Left ventricle myocardium superior (tissue), 1 donor: ENCODE measurements at regions not wholly inside any gene's neighbourhood (a gene's known extent, or its start where the extent isn't known, plus 50 kb on each side); places are given as distances from the start of the nearest gene placed in this dataset.
A peak's percentile ranks its signal among the peaks of the same experiment; 100 is the strongest.

ENCODE experiments used
- ATAC-seq: fragments of 200-7000 bp; cut with Tn5 transposase; one replicate; pipeline ENCODE4 v1.9.1; 2020; ENCODE audit warnings: mild to moderate bottlenecking, moderate library complexity
- DNase-seq: peaks from one replicate; pipeline ENCODE4 v3.0.0-alpha.2; 2020
- intact Hi-C: fragments of 100-400 bp; cut with micrococcal nuclease; formaldehyde crosslinking; loops from one replicate; pipeline ENCODE4 v1.11.0; 2022
- donor health status: DM: no; HTN: yes; CAD: no; lungs with severe emphysema.

GRCh38 chr12:42990387-42990786, 400.8 kb upstream of the PRICKLE1 start:
- ATAC-seq: no peak
- intact Hi-C loops: no loop called here
- no peak for DNase-seq

- DNase-seq: no peak
- no peak for ATAC-seq
- intact Hi-C loops: no loop called here
These were observed 397.7 kb upstream of the PRICKLE1 start for GRCh38 chr12:42987216-42987650.

DNA sequence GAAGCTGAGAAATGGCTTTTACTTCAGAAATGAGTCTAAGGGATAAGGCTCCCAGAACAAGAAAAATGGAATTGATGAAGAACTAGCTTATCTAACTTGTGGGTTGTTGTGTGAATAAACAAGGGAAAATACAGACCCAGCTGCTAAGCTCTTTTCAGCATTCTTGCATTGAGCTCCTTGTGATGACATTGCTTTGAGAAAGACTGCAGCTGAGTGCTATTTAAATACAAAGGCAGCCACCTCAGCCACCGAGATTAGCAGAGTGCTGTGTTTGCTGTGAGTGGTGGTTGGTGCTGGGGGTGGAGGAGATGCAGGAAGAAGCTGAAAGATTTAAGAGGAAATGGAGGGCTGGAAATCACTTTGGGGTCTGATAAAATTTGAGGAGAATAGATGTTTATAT, 396.0 kb upstream of the PRICKLE1 start:
- DNase-seq: no peak
- intact Hi-C loops: no loop called here
- ATAC-seq: no peak

DNA sequence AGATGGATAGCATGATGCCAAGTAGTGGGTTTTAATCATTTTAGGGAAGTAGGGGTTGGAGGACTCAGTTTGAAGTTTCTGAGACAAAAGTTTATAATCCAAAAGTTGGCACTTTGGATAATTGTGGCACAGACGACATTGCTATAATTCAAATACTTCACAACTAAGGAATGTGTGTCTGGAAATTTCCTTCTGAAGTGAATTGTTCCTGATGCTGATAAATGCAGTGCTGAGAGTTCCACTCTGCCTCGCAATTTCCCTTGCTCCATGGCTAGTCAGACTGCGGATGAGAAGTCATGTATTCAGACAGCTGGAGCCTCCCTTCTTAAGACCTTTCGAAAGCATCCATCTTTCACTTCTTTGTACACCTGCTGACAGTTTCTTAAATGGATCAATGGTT, 393.3 kb upstream of the PRICKLE1 start:
- DNase-seq: no peak
- ATAC-seq: no peak
- intact Hi-C loops: no loop called here

DNA sequence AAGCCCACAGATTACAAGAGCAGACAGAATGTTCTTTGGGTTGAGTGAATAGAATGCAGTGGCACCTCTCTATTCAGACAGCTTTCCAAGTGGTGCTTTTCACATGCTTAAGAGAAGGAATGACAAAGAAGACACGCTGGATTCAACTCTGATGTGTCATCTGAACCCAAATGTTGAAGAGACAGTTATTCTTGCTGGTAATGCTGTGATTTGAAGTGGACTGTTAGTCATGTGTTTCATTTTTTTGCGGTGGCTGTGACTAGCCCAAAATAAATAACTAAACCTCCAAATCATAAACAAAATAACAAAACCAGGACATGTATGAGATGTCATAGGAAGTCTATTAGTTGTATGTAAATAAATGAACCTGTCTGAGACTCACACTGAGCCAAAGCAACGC, 391.8 kb upstream of the PRICKLE1 start:
- intact Hi-C loops: no loop called here
- no peak for ATAC-seq
- DNase-seq: no peak

DNA sequence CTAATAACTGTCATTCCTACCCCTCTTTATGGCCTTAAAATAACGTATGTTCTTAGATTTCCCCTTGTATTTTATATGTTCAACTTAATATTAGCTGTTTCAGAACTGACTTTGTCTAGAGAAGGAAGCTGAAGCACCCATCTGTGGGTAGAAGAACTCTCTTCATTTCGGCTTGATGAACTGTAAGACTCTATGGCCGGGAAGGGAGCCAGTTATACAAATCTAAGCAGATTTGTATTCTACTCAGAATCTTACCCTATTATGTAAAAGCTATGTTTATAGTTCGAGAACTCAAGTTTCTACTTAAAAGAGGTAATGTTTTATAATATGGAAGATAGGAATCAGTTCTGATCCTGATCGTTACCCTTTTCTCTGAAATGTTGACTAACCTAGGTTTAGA, 390.9 kb upstream of the PRICKLE1 start:
- intact Hi-C loops: no loop called here
- DNase-seq: no peak
- ATAC-seq: no peak

DNA sequence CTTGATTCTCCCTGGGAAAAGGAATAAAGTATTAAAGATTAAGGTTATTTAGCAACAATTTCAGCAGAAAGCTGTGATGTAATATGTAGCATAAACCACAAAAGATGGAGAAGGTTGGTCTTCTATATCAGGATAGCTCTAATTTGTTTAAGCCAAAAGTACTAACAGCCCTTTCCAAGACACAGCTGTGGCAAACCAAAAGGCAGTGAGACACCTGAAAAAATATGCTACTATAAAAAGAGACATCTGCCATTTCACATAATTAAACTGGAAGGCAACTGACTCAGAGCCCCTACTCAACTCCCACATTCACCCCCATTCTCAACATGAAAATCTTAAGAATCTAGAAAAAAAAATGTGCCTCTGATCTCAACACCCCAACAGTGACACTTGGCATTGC, 390.2 kb upstream of the PRICKLE1 start:
- DNase-seq (no peak), ATAC-seq (no peak)
- intact Hi-C loops: no loop called here

- intact Hi-C loops: no loop called here
- no peak for ATAC-seq
- no peak for DNase-seq
These were observed 389.2 kb upstream of the PRICKLE1 start for GRCh38 chr12:42978708-42979107.

GRCh38 chr12:42977451-42978230, 388.1 kb upstream of the PRICKLE1 start:
- intact Hi-C loops: no loop called here
- no peak for DNase-seq
- no peak for ATAC-seq

DNA sequence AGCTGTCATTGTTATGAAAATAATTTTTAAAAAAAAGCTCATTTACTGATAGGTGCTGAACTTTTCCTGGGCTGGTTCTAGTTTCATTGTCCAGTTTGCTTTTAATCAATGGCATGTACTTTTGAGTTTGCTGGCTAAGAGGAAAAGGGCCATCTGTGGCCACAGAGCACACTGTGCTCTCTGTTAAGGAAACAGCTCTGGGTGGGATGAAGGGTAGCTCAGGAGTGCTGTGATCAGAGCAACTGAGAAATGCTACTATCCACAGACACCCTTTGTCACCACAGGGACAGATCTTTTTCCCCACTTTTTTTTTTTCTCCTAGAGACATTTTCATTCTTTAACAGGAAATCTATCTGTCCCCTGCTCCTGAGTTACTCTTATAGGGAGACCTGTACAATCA, 387.1 kb upstream of the PRICKLE1 start:
- peak; percentile 63 for ATAC-seq
- intact Hi-C loops: no loop called here
- no peak for DNase-seq

- intact Hi-C loops: no loop called here
- ATAC-seq (peak; percentile 95), DNase-seq (no peak)
These were observed 386.6 kb upstream of the PRICKLE1 start for GRCh38 chr12:42976122-42976521.

DNA sequence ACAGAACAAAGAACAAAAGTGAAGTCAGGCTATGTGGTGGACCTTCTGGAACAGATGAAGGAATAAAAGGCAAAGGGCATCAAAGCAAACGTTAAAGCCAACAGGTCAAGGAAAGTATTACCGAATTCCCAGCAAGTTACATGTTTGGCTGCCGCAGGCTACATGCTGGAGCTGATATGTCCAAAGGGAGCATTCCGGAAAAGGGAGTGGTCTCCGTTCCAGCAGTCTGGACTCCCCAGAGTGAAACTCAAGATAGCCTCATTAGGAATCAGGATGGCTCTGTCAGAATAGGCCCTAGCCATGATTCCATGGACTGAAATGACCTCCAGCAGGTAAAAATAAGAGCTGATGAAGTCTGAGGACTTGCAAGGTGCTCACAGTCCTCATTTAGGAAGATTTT, 379.8 kb upstream of the PRICKLE1 start:
- intact Hi-C loops: no loop called here
- ATAC-seq: peak; percentile 98
- peak; percentile 45 for DNase-seq

DNA sequence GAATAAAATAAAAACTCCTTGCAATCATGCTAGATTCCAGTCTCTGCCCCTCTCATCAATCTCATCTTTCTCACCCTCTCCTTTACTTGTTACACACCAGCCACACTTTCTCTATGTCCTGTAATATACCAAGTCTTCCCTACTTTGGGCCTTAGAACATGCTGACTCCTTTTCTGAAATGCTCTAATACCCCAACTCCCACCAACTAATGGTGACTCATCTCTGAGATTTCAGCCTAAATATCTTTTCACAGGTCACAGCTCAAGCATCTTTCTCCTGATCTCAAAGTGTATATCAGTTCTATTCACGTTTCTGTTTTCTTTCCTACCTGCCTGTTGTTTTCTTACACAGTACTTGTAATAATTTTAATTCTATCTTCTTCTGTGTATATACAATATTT, 378.9 kb upstream of the PRICKLE1 start:
- no peak for DNase-seq
- intact Hi-C loops: no loop called here
- ATAC-seq: no peak

- ATAC-seq: no peak
- DNase-seq: no peak
- intact Hi-C loops: no loop called here
These were observed 378.3 kb upstream of the PRICKLE1 start for GRCh38 chr12:42967850-42968249.

DNA sequence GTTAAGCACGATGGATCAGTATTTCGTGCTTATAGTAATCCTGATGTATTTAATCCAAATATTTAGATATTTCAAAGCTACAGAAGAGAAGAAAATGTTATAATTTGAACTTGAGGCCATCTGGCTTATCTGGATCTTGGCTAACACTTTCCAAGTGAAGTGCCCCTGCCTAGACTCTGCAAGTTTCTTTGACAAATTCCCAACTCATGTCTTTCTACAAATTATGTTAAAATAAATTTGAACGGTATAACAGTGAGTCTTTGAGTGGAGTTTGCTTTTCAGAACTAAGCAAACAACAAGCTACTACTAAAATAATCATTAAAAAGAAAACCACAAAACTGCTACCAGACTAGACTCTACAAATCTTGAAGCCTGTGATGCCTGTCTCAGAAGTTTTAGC, 374.4 kb upstream of the PRICKLE1 start:
- intact Hi-C loops: no loop called here
- ATAC-seq (no peak), DNase-seq (no peak)

DNA sequence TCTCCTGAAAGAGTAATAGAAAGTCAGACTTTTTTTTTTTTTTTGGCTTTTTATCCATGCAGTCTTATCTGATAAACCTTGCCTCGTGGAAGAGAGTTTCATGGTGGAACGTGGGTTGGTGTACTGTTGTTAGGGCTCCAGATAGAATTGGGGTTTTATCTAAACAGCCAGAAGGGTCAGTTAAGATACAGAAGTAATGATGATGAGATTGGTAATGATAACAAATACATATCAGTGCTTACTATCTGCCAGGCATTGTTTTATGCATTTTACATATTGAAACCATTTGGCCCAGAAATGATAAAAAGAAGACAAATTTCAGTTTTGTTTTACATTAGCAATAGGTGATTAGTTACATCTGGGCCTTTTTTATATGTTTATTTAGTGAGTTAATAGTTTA, 372.8 kb upstream of the PRICKLE1 start:
- no peak for DNase-seq
- ATAC-seq: no peak
- intact Hi-C loops: no loop called here

GRCh38 chr12:42961395-42961794, 371.8 kb upstream of the PRICKLE1 start:
- DNase-seq (no peak), ATAC-seq (no peak)
- intact Hi-C loops: no loop called here

- intact Hi-C loops: no loop called here
- ATAC-seq (no peak), DNase-seq (no peak)
These were observed 370.6 kb upstream of the PRICKLE1 start for GRCh38 chr12:42960087-42960527.

GRCh38 chr12:42958291-42958674, 368.7 kb upstream of the PRICKLE1 start:
- DNase-seq: no peak
- ATAC-seq: peak; percentile 73
- intact Hi-C loops: no loop called here

- no peak for ATAC-seq
- DNase-seq: no peak
- intact Hi-C loops: no loop called here
These were observed 368.2 kb upstream of the PRICKLE1 start for GRCh38 chr12:42957561-42958290.

GRCh38 chr12:42957136-42957535, 367.6 kb upstream of the PRICKLE1 start:
- DNase-seq: peak; percentile 55
- peak; percentile 66 for ATAC-seq
- intact Hi-C loops: no loop called here
